ENCODE measurements at regions not wholly inside any gene's neighbourhood (a gene's known extent, or its start where the extent isn't known, plus 50 kb on each side); places are given as distances from the start of the nearest gene placed in this dataset.
A peak's percentile ranks its signal among the peaks of the same experiment; 100 is the strongest.
"Not testable (repeated sequence)": the region's sequence is repeated elsewhere in the genome, so short reads cannot be mapped to it uniquely, and the experiment has no call there.

- DNase-seq (ENCODE audit: low spot score) = no peak
Observed at GRCh38 chr11:57871231-57871630, 109.6 kb downstream of the CTNND1 start.

- no peak for DNase-seq (ENCODE audit: low spot score)
Observed at GRCh38 chr11:57873196-57873911, 111.8 kb downstream of the CTNND1 start.

- no peak for DNase-seq (ENCODE audit: low spot score)
Observed at GRCh38 chr11:57874981-57875380, 113.4 kb downstream of the CTNND1 start.

- no peak for DNase-seq (ENCODE audit: low spot score)
Observed at GRCh38 chr11:57881647-57882046, 120.0 kb downstream of the CTNND1 start.

GRCh38 chr11:57883630-57884029 lies 122.0 kb downstream of the CTNND1 start:
- no peak for DNase-seq (ENCODE audit: low spot score)

GRCh38 chr11:57885298-57886050 lies 123.9 kb downstream of the CTNND1 start:
- DNase-seq (ENCODE audit: low spot score) = peak; percentile 7

GRCh38 chr11:57888386-57888785 lies 126.8 kb downstream of the CTNND1 start:
- DNase-seq (ENCODE audit: low spot score) = no peak

GRCh38 chr11:57890521-57890920 lies 128.9 kb downstream of the CTNND1 start:
- no peak for DNase-seq (ENCODE audit: low spot score)

- not testable (repeated sequence) for DNase-seq (ENCODE audit: low spot score)
Observed at GRCh38 chr11:57893200-57893599, 130.5 kb upstream of the OR9Q1 start.

- DNase-seq (ENCODE audit: low spot score) = no peak
Observed at GRCh38 chr11:57896361-57897145, 127.1 kb upstream of the OR9Q1 start.

- no peak for DNase-seq (ENCODE audit: low spot score)
Observed at GRCh38 chr11:57899378-57899777, 124.3 kb upstream of the OR9Q1 start.

- no peak for DNase-seq (ENCODE audit: low spot score)
Observed at GRCh38 chr11:57900320-57900719, 123.4 kb upstream of the OR9Q1 start.

GRCh38 chr11:57901278-57901677 lies 122.4 kb upstream of the OR9Q1 start:
- DNase-seq (ENCODE audit: low spot score) = no peak

- DNase-seq (ENCODE audit: low spot score) = no peak
Observed at GRCh38 chr11:57901756-57902155, 121.9 kb upstream of the OR9Q1 start.

GRCh38 chr11:57903011-57903410 lies 120.7 kb upstream of the OR9Q1 start:
- DNase-seq (ENCODE audit: low spot score) = no peak

- no peak for DNase-seq (ENCODE audit: low spot score)
Observed at GRCh38 chr11:57903441-57904123, 120.1 kb upstream of the OR9Q1 start.

- DNase-seq (ENCODE audit: low spot score) = no peak
Observed at GRCh38 chr11:57904376-57904775, 119.3 kb upstream of the OR9Q1 start.

GRCh38 chr11:57905439-57905838 lies 118.2 kb upstream of the OR9Q1 start:
- DNase-seq (ENCODE audit: low spot score) = no peak

GRCh38 chr11:57908399-57908798 lies 115.3 kb upstream of the OR9Q1 start:
- DNase-seq (ENCODE audit: low spot score) = not testable (repeated sequence)

- not testable (repeated sequence) for DNase-seq (ENCODE audit: low spot score)
Observed at GRCh38 chr11:57911522-57911921, 112.2 kb upstream of the OR9Q1 start.

- DNase-seq (ENCODE audit: low spot score) = no peak
Observed at GRCh38 chr11:57913715-57914704, 109.7 kb upstream of the OR9Q1 start.

Data from kidney capillary endothelial cell (primary cell).